Caco-2 (cell line): ENCODE measurements at regions not wholly inside any gene's neighbourhood (a gene's known extent, or its start where the extent isn't known, plus 50 kb on each side); places are given as distances from the start of the nearest gene placed in this dataset.

ENCODE experiments used
- BruUV-seq: library from RNA; stranded (reverse); fragments of 400-500 nt; replicated peaks from 2 replicates; lab custom pipeline; 2021; lab: Mats Ljungman, UMichigan
- CTCF ChIA-PET: fragments of 300-600 bp; sonication (Branson Sonifier 250); formaldehyde crosslinking; loops from one replicate; lab custom pipeline; 2022; ENCODE audit warnings: antibody characterized with exemption; lab: Charles Lee
- POLR2A ChIA-PET: fragments of 300-600 bp; sonication (Branson Sonifier 250); formaldehyde crosslinking; loops from one replicate; lab custom pipeline; 2022; ENCODE audit warnings: antibody characterized with exemption; lab: Charles Lee
- DNase-seq, 2 experiments: peaks; one replicate each; pipeline versions ENCODE4 v3.0.0 to v3.0.0-alpha.2; 2020 to 2022
- H3K27me3 ChIP-seq: replicated peaks from 2 replicates; pipeline ENCODE4 v1.6.0; 2011; ENCODE audit warnings: low read length; ENCODE audit not compliant: control insufficient read depth, insufficient read depth
- H3K36me3 ChIP-seq: 2 replicates; pipeline ENCODE4 v1.5.1; 2011; ENCODE audit warnings: low read length; ENCODE audit not compliant: control insufficient read depth, insufficient read depth
- H3K4me1 ChIP-seq: fragments of 250-450 bp; sonication (Bioruptor Pico); 2 replicates; pipeline ENCODE4 v1.5.1; 2020; ENCODE audit warnings: mild to moderate bottlenecking
- H3K4me3 ChIP-seq: 2 replicates; pipeline ENCODE4 v1.5.1; 2011; ENCODE audit warnings: low read depth, mild to moderate bottlenecking, control low read depth, low read length
- H3K9me3 ChIP-seq: fragments of 250-450 bp; sonication (Bioruptor Pico); 2 replicates; pipeline ENCODE4 v1.5.1; 2020; ENCODE audit warnings: mild to moderate bottlenecking, moderate library complexity
- H3K27ac Mint-ChIP-seq: one replicate; pipeline ENCODE4 v1.8.0; 2022; ENCODE audit warnings: mixed read lengths; ENCODE audit not compliant: unreplicated experiment
- H3K27me3 Mint-ChIP-seq: one replicate; pipeline ENCODE4 v1.8.0; 2022; ENCODE audit warnings: mixed read lengths; ENCODE audit not compliant: insufficient read depth, unreplicated experiment
- H3K36me3 Mint-ChIP-seq: one replicate; pipeline ENCODE4 v1.8.0; 2022; ENCODE audit warnings: mild to moderate bottlenecking, mixed read lengths; ENCODE audit not compliant: insufficient read depth, unreplicated experiment
- H3K4me1 Mint-ChIP-seq: one replicate; pipeline ENCODE4 v1.8.0; 2022; ENCODE audit warnings: low read depth, mixed read lengths; ENCODE audit not compliant: unreplicated experiment
- H3K4me3 Mint-ChIP-seq: one replicate; pipeline ENCODE4 v1.8.0; 2022; ENCODE audit warnings: mild to moderate bottlenecking, moderate library complexity, mixed read lengths; ENCODE audit not compliant: unreplicated experiment
- H3K9me3 Mint-ChIP-seq: one replicate; pipeline ENCODE4 v1.8.0; 2022; ENCODE audit warnings: mixed read lengths; ENCODE audit not compliant: unreplicated experiment
- CTCF ChIP-seq, 2 experiments: fragments of 200-600 bp in 1 of 2; IDR thresholded peaks; 1 replicate in 1 of 2; 2 replicates in 1 of 2; pipeline versions ENCODE4 v1.5.1 to v1.8.0; 2011 to 2022; ENCODE audit warnings: antibody characterized with exemption in 1 of 2, control low read depth in 1 of 2, inconsistent platforms in 1 of 2, low read depth in 1 of 2, low read length in 1 of 2, mild to moderate bottlenecking in 1 of 2, moderate library complexity in 1 of 2; ENCODE audit not compliant: insufficient read depth in 1 of 2, severe bottlenecking in 1 of 2, unreplicated experiment in 1 of 2
- intact Hi-C: fragments of 100-400 bp; cut with micrococcal nuclease; formaldehyde crosslinking; loops from one replicate; pipeline ENCODE4 v1.10.0; 2022; ENCODE audit not compliant: unreplicated experiment

- Mint-ChIP-seq H3K27me3 (peaks cover 17% of the 10 kb centered on the region), H3K9me3 (peaks cover 10% of the 10 kb centered on the region), H3K27ac (no peak overlapping the region), H3K4me1 (no peaks in the 10 kb centered on the region), H3K4me3 (no peak overlapping the region), H3K36me3 (no peaks in the 10 kb centered on the region)
- Histone ChIP-seq H3K9me3 (no peaks in the 10 kb centered on the region), H3K4me3 (no peak overlapping the region), H3K4me1 (no peaks in the 10 kb centered on the region), H3K36me3 (no peaks in the 10 kb centered on the region), H3K27me3 (no peaks in the 10 kb centered on the region; the same call in 1 of the 2 replicates)
- POLR2A ChIA-PET = no interaction called here
- intact Hi-C loops = no loop called here
- CTCF ChIA-PET = no interaction called here
- DNase-seq = no peak
- no TSS peak for BruUV-seq
- TF ChIP-seq CTCF (IDR thresholded peaks at IDR 0.05; ENCODE audit: insufficient read depth in 1 of 2, low read depth in 1 of 2, low read length in 1 of 2, severe bottlenecking in 1 of 2, unreplicated experiment in 1 of 2) = no peak
Measured at GRCh38 chr12:115672506-115673080, 604.9 kb downstream of the MED13L start.

GRCh38 chr12:115672086-115672485, 605.4 kb downstream of the MED13L start:
- Mint-ChIP-seq H3K9me3 (peaks cover 10% of the 10 kb centered on the region), H3K4me3 (no peak overlapping the region), H3K27ac (no peak overlapping the region), H3K27me3 (peaks cover 17% of the 10 kb centered on the region), H3K4me1 (no peaks in the 10 kb centered on the region), H3K36me3 (no peaks in the 10 kb centered on the region)
- no TSS peak for BruUV-seq
- intact Hi-C loops = no loop called here
- no peak overlapping the region for H3K4me3 ChIP-seq
- ChIA-PET CTCF (interaction anchor here (0.7 kb wide), 1 partner anchor 1694 kb away, joined by 3 read pairs; no protein-coding TSS in a partner anchor), POLR2A (no interaction called here)
- H3K4me1 ChIP-seq = no peaks in the 10 kb centered on the region
- DNase-seq = no peak
- H3K27me3 ChIP-seq = no peaks in the 10 kb centered on the region; the same call in 1 of the 2 replicates
- TF ChIP-seq CTCF (IDR thresholded peaks at IDR 0.05; ENCODE audit: insufficient read depth in 1 of 2, low read depth in 1 of 2, low read length in 1 of 2, severe bottlenecking in 1 of 2, unreplicated experiment in 1 of 2) = no peak
- H3K36me3 ChIP-seq = no peaks in the 10 kb centered on the region
- H3K9me3 ChIP-seq = no peaks in the 10 kb centered on the region

- DNase-seq = no peak
- Histone ChIP-seq H3K9me3 (no peaks in the 10 kb centered on the region), H3K36me3 (no peaks in the 10 kb centered on the region), H3K4me3 (no peak overlapping the region), H3K27me3 (no peaks in the 10 kb centered on the region; the same call in 1 of the 2 replicates), H3K4me1 (no peaks in the 10 kb centered on the region)
- POLR2A ChIA-PET = no interaction called here
- intact Hi-C loops = no loop called here
- TF ChIP-seq CTCF (IDR thresholded peaks at IDR 0.05; ENCODE audit: insufficient read depth in 1 of 2, low read depth in 1 of 2, low read length in 1 of 2, severe bottlenecking in 1 of 2, unreplicated experiment in 1 of 2) = no peak
- Mint-ChIP-seq H3K4me3 (no peak overlapping the region), H3K9me3 (no peaks in the 10 kb centered on the region), H3K4me1 (no peaks in the 10 kb centered on the region), H3K36me3 (no peaks in the 10 kb centered on the region), H3K27me3 (peaks cover 14% of the 10 kb centered on the region), H3K27ac (no peak overlapping the region)
- CTCF ChIA-PET = no interaction called here
- no TSS peak for BruUV-seq
Measured at GRCh38 chr12:115670869-115671268, 606.6 kb downstream of the MED13L start.
